ENCODE measurements at regions not wholly inside any gene's neighbourhood (a gene's known extent, or its start where the extent isn't known, plus 50 kb on each side); places are given as distances from the start of the nearest gene placed in this dataset.

DNA sequence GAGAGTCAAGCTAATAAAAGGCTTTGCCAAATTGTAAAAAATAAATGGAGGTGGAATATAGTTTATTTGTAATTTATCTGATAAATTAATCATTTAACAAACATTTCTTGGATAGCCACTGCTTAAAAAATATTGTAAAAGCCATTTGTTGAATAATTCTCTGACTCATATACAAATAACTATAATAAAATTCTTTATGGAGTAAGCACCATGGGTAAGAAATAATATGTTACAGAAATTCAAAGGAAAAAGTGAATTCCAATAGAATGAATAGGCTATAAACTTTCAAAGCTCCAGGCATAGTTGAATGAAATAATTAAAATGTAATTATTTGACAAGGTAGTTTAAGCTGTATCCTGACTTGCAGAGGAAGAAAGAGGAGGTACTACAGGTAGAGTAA is 291.4 kb upstream of the TMEM229A start:
- no peak for DNase-seq
- H3K4me2 ChIP-seq (ENCODE audit: unreplicated experiment): no peak overlapping the region
- H3K36me3 ChIP-seq (ENCODE audit: low read depth): no peaks in the 10 kb centered on the region

DNA sequence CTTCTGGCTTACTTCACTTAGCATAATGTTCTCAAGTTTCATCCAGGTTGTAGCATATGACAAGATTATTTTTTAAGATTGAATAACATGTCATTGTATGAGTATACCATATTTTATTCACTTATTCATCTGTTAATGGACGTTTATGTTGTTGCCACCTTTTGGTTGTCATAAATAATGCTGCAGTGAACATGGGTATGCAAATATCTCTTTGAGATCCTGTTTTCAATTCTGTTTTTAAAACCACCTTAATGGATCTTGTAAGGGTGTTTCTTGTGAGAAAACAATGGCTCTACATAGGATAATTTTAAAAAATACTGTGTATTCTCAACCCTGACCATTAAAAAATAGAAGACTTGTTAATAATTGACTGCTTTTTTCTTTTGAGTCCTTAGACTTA is 290.7 kb upstream of the TMEM229A start:
- no peaks in the 10 kb centered on the region for H3K79me2 ChIP-seq (ENCODE audit: insufficient read depth)
- no peaks in the 10 kb centered on the region for H3K9me3 ChIP-seq (ENCODE audit: low read depth)
- no peaks in the 10 kb centered on the region for H3K27me3 ChIP-seq (replicated peaks; ENCODE audit: insufficient read depth)
- TF ChIP-seq EZH2 (IDR thresholded peaks at IDR 0.05; ENCODE audit: insufficient read depth, poor library complexity, severe bottlenecking) (no peak), EZH2phosphoT487 (IDR thresholded peaks at IDR 0.05; ENCODE audit: insufficient read depth, low read depth) (no peak)
- 0 to 3% methylated on average over 1 of the region's 1 CpG for WGBS, 2 experiments (ENCODE audit: low coverage in 1 of 2, low lambda C conversion rate in 2 of 2, missing lambda C conversion rate in 2 of 2)
- no peak overlapping the region for H3K9ac ChIP-seq
- in situ Hi-C loops (cut with MboI): no loop called here
- H3F3A ChIP-seq (ENCODE audit: insufficient read depth): no peaks in the 10 kb centered on the region
- no peak overlapping the region for H3K27ac ChIP-seq
- no peak overlapping the region for H3K4me3 ChIP-seq
- H3K36me3 ChIP-seq (ENCODE audit: low read depth): no peaks in the 10 kb centered on the region
- DNase-seq: no peak
- H3K4me2 ChIP-seq (ENCODE audit: unreplicated experiment): no peak overlapping the region
- H3K4me1 ChIP-seq (ENCODE audit: insufficient read depth): no peaks in the 10 kb centered on the region
- H3K9me2 ChIP-seq (ENCODE audit: insufficient read depth): no peaks in the 10 kb centered on the region
- H4K20me1 ChIP-seq (ENCODE audit: insufficient read depth): no peaks in the 10 kb centered on the region
- H2AFZ ChIP-seq: no peak overlapping the region

More for the DNA sequence above, 291.4 kb upstream of the TMEM229A start:
- no peak overlapping the region for H3K4me3 ChIP-seq
- no peaks in the 10 kb centered on the region for H3K27me3 ChIP-seq (replicated peaks; ENCODE audit: insufficient read depth)
- no peaks in the 10 kb centered on the region for H3K4me1 ChIP-seq (ENCODE audit: insufficient read depth)
- in situ Hi-C loops (cut with MboI): no loop called here
- no peaks in the 10 kb centered on the region for H3K79me2 ChIP-seq (ENCODE audit: insufficient read depth)
- H3F3A ChIP-seq (ENCODE audit: insufficient read depth): no peaks in the 10 kb centered on the region
- no peaks in the 10 kb centered on the region for H3K9me2 ChIP-seq (ENCODE audit: insufficient read depth)
- TF ChIP-seq EZH2 (IDR thresholded peaks at IDR 0.05; ENCODE audit: insufficient read depth, poor library complexity, severe bottlenecking) (no peak), EZH2phosphoT487 (IDR thresholded peaks at IDR 0.05; ENCODE audit: insufficient read depth, low read depth) (no peak)
- no peaks in the 10 kb centered on the region for H4K20me1 ChIP-seq (ENCODE audit: insufficient read depth)
- no peak overlapping the region for H3K9ac ChIP-seq
- no peak overlapping the region for H3K27ac ChIP-seq
- no peak overlapping the region for H2AFZ ChIP-seq
- H3K9me3 ChIP-seq (ENCODE audit: low read depth): no peaks in the 10 kb centered on the region

DNA sequence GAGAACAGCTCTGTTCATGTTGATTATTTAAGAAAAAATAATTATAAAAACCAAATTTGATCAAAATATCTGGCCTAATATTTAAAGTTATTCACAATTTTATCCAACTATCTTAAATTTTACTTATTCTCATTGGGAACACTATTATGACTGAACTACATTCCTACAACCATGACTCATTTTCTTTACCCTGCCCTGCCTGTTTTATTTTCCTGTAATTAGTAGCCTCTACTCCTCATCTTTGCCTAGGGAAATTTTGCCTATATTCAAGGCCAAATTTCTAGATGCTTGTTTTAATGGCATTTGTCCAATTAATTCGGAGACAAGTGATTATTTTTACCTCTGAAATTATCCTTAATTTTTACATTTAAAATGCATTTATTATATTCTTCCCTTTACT is 289.7 kb upstream of the TMEM229A start:
- WGBS, 2 experiments (ENCODE audit: low coverage in 1 of 2, low lambda C conversion rate in 2 of 2, missing lambda C conversion rate in 2 of 2): 0% methylated on average over 1 of the region's 1 CpG

DNA sequence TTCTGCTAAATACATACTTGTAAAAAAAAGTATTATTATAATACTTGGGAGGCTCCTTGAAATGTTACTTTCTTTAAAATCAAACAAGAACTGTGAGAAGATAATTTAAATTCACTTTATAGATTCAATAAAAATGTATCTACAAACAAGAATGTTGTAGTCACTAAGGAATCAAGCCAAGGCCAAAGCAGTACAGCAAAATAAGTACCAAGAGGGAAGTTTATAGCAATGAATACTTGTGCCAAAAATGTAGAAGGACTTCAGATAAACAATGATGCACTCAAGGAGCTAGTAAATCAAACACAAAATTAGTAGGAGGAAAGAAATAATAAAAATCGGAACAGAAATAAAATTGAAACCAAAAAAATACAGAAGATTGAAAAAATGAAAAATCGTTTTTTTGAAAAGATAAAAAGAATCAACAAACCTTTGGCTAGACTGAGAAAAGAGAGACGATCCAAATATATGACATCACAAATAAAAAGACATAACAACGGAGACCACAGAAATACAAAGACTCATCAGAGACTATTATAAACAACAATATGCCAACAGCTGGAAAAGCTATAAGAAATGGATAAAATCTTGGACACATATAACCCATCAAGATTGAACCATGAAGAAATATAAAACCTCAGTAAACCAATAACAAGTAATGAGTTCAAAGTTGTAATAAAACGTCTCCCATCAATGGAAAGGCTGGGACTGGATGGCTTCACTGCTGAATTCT is 286.0 kb upstream of the TMEM229A start:
- no peak for TF ChIP-seq EZH2 (IDR thresholded peaks at IDR 0.05; ENCODE audit: insufficient read depth, poor library complexity, severe bottlenecking)
- no peak for TF ChIP-seq EZH2phosphoT487 (IDR thresholded peaks at IDR 0.05; ENCODE audit: insufficient read depth, low read depth)
- H3K9me2 ChIP-seq (ENCODE audit: insufficient read depth): no peaks in the 10 kb centered on the region
- no peak overlapping the region for H3K4me2 ChIP-seq (ENCODE audit: unreplicated experiment)
- H3K9me3 ChIP-seq (ENCODE audit: low read depth): no peaks in the 10 kb centered on the region
- no peaks in the 10 kb centered on the region for H3K4me1 ChIP-seq (ENCODE audit: insufficient read depth)
- no peak overlapping the region for H2AFZ ChIP-seq
- H3K36me3 ChIP-seq (ENCODE audit: low read depth): no peaks in the 10 kb centered on the region
- H3K79me2 ChIP-seq (ENCODE audit: insufficient read depth): no peaks in the 10 kb centered on the region
- H3K9ac ChIP-seq: no peak overlapping the region
- in situ Hi-C loops (cut with MboI): no loop called here
- H4K20me1 ChIP-seq (ENCODE audit: insufficient read depth): no peaks in the 10 kb centered on the region
- no peaks in the 10 kb centered on the region for H3F3A ChIP-seq (ENCODE audit: insufficient read depth)
- DNase-seq: no peak
- no peaks in the 10 kb centered on the region for H3K27me3 ChIP-seq (replicated peaks; ENCODE audit: insufficient read depth)
- 11 to 17% methylated on average over 5 of the region's 5 CpGs for WGBS, 2 experiments (ENCODE audit: low coverage in 1 of 2, low lambda C conversion rate in 2 of 2, missing lambda C conversion rate in 2 of 2)
- no peak overlapping the region for H3K4me3 ChIP-seq
- H3K27ac ChIP-seq: no peak overlapping the region

More for the DNA sequence above, 289.7 kb upstream of the TMEM229A start:
- Histone ChIP-seq H3K9ac (no peak overlapping the region), H3K27ac (no peak overlapping the region), H3K4me3 (no peak overlapping the region), H3K4me2 (ENCODE audit: unreplicated experiment) (no peak overlapping the region), H4K20me1 (ENCODE audit: insufficient read depth) (no peaks in the 10 kb centered on the region), H3F3A (ENCODE audit: insufficient read depth) (no peaks in the 10 kb centered on the region), H2AFZ (no peak overlapping the region), H3K4me1 (ENCODE audit: insufficient read depth) (no peaks in the 10 kb centered on the region), H3K27me3 (replicated peaks; ENCODE audit: insufficient read depth) (no peaks in the 10 kb centered on the region), H3K9me3 (ENCODE audit: low read depth) (no peaks in the 10 kb centered on the region), H3K9me2 (ENCODE audit: insufficient read depth) (no peaks in the 10 kb centered on the region), H3K36me3 (ENCODE audit: low read depth) (no peaks in the 10 kb centered on the region), H3K79me2 (ENCODE audit: insufficient read depth) (no peaks in the 10 kb centered on the region)
- in situ Hi-C loops (cut with MboI): no loop called here
- TF ChIP-seq EZH2phosphoT487 (IDR thresholded peaks at IDR 0.05; ENCODE audit: insufficient read depth, low read depth): no peak
- no peak for TF ChIP-seq EZH2 (IDR thresholded peaks at IDR 0.05; ENCODE audit: insufficient read depth, poor library complexity, severe bottlenecking)
- no peak for DNase-seq

DNA sequence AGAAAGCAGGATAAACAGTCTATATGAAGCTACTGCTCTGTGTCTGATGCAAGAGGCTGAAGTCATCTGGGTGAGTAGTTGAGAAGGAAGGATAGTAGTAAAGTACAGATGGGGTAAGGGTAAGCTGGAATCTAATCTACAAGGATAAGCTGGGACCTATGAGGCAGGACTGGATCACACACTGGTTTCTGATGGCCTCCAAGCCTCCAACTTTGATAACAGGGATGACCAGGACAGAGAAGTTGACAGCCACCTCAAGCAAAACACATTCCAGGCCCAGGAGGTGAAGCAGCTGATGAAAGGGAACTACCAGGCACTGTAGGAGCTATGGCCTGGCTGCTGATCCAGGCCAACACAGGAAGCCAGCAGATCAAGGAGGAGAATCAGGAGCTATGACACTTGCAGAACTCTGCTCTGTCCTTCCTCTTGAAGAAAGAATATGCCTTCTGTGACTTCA is 278.1 kb upstream of the TMEM229A start:
- Histone ChIP-seq H3K27ac (no peak overlapping the region), H2AFZ (no peak overlapping the region), H3K4me3 (no peak overlapping the region), H3K4me1 (ENCODE audit: insufficient read depth) (no peaks in the 10 kb centered on the region), H3K79me2 (ENCODE audit: insufficient read depth) (no peaks in the 10 kb centered on the region), H3K9me2 (ENCODE audit: insufficient read depth) (no peaks in the 10 kb centered on the region), H3K9me3 (ENCODE audit: low read depth) (no peaks in the 10 kb centered on the region), H3K27me3 (replicated peaks; ENCODE audit: insufficient read depth) (no peaks in the 10 kb centered on the region), H4K20me1 (ENCODE audit: insufficient read depth) (no peaks in the 10 kb centered on the region), H3K36me3 (ENCODE audit: low read depth) (no peaks in the 10 kb centered on the region), H3K9ac (no peak overlapping the region), H3F3A (ENCODE audit: insufficient read depth) (no peaks in the 10 kb centered on the region), H3K4me2 (ENCODE audit: unreplicated experiment) (no peak overlapping the region)
- in situ Hi-C loops (cut with MboI): no loop called here
- no peak for DNase-seq
- TF ChIP-seq EZH2 (IDR thresholded peaks at IDR 0.05; ENCODE audit: insufficient read depth, poor library complexity, severe bottlenecking): no peak

Measured in GM23248 (cell line).